ENCODE measurements at regions not wholly inside any gene's neighbourhood (a gene's known extent, or its start where the extent isn't known, plus 50 kb on each side); places are given as distances from the start of the nearest gene placed in this dataset.

DNA sequence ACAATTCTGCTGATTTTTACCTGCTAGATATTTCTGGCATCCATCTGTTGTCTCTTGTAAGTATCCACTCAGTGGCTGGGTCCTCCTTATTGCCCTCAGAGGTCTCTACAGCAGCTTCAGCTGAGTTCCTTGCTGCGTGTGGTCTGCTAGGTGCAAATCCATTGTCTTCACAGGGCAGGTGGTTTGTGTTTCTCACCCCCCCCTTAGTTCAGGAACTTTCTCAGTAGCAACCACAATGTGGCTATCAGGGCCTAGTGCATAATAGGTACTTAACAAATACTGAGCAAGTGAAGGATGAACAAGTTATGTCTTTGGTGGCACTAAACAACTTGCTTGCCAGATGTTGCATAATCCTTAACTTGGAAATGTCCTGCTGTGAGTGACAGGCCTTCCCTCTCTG lies 96.7 kb upstream of the KLHL25 start:
- no peak overlapping the region for H3K4me3 ChIP-seq (ENCODE audit: low read depth in 2 of 2, low read length in 1 of 2)
- H3K9ac ChIP-seq: no peak overlapping the region
- H3K36me3 ChIP-seq (replicated peaks in 1 of 2; ENCODE audit: control insufficient read depth in 1 of 2, insufficient read depth in 2 of 2, low read length in 1 of 2): no peaks in the 10 kb centered on the region
- ChIA-PET CTCF (no interaction called here), POLR2A (no interaction called here)
- H3K27me3 ChIP-seq (ENCODE audit: insufficient read depth): peaks cover 6% of the 10 kb centered on the region; the same call in 1 of the 2 replicates
- H4K20me1 ChIP-seq (ENCODE audit: insufficient read depth): no peaks in the 10 kb centered on the region
- H3K9me3 ChIP-seq: no peaks in the 10 kb centered on the region
- no peak for TF ChIP-seq MXI1 (IDR thresholded peaks at IDR 0.05; ENCODE audit: low read depth, low read length)
- TF ChIP-seq, protein P1, sequence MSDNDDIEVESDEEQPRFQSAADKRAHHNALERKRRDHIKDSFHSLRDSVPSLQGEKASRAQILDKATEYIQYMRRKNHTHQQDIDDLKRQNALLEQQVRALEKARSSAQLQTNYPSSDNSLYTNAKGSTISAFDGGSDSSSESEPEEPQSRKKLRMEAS (IDR thresholded peaks at IDR 0.05; ENCODE audit: low read depth): no peak
- TF ChIP-seq RXRA (IDR thresholded peaks at IDR 0.05; ENCODE audit: borderline replicate concordance, low read depth): no peak
- TF ChIP-seq GATA2 (CRISPR knock-in tag; IDR thresholded peaks at IDR 0.05): no peak
- no peak for TF ChIP-seq EZH2phosphoT487 (IDR thresholded peaks at IDR 0.05; ENCODE audit: borderline replicate concordance, low read depth)
- TF ChIP-seq, protein P2, sequence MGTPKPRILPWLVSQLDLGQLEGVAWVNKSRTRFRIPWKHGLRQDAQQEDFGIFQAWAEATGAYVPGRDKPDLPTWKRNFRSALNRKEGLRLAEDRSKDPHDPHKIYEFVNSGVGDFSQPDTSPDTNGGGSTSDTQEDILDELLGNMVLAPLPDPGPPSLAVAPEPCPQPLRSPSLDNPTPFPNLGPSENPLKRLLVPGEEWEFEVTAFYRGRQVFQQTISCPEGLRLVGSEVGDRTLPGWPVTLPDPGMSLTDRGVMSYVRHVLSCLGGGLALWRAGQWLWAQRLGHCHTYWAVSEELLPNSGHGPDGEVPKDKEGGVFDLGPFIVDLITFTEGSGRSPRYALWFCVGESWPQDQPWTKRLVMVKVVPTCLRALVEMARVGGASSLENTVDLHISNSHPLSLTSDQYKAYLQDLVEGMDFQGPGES (IDR thresholded peaks at IDR 0.05; ENCODE audit: low read depth, low read length): no peak
- no peak for TF ChIP-seq NRF1 (IDR thresholded peaks at IDR 0.05; ENCODE audit: low read depth, low read length)
- TF ChIP-seq RAD21 (IDR thresholded peaks at IDR 0.05; ENCODE audit: low read length): no peak
- TF ChIP-seq, protein P3, sequence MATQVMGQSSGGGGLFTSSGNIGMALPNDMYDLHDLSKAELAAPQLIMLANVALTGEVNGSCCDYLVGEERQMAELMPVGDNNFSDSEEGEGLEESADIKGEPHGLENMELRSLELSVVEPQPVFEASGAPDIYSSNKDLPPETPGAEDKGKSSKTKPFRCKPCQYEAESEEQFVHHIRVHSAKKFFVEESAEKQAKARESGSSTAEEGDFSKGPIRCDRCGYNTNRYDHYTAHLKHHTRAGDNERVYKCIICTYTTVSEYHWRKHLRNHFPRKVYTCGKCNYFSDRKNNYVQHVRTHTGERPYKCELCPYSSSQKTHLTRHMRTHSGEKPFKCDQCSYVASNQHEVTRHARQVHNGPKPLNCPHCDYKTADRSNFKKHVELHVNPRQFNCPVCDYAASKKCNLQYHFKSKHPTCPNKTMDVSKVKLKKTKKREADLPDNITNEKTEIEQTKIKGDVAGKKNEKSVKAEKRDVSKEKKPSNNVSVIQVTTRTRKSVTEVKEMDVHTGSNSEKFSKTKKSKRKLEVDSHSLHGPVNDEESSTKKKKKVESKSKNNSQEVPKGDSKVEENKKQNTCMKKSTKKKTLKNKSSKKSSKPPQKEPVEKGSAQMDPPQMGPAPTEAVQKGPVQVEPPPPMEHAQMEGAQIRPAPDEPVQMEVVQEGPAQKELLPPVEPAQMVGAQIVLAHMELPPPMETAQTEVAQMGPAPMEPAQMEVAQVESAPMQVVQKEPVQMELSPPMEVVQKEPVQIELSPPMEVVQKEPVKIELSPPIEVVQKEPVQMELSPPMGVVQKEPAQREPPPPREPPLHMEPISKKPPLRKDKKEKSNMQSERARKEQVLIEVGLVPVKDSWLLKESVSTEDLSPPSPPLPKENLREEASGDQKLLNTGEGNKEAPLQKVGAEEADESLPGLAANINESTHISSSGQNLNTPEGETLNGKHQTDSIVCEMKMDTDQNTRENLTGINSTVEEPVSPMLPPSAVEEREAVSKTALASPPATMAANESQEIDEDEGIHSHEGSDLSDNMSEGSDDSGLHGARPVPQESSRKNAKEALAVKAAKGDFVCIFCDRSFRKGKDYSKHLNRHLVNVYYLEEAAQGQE (IDR thresholded peaks at IDR 0.05; ENCODE audit: low read depth, low read length): no peak
- no peak for TF ChIP-seq MEF2A (IDR thresholded peaks at IDR 0.05; ENCODE audit: borderline replicate concordance, low read depth)
- TF ChIP-seq CHD2 (IDR thresholded peaks at IDR 0.05; ENCODE audit: low read length, partially characterized antibody): no peak
- TF ChIP-seq YY1 (IDR thresholded peaks at IDR 0.05; ENCODE audit: low read depth): no peak
- no peak for TF ChIP-seq POLR2AphosphoS5 (IDR thresholded peaks at IDR 0.05; ENCODE audit: low read depth, low read length)
- TF ChIP-seq, protein P4, sequence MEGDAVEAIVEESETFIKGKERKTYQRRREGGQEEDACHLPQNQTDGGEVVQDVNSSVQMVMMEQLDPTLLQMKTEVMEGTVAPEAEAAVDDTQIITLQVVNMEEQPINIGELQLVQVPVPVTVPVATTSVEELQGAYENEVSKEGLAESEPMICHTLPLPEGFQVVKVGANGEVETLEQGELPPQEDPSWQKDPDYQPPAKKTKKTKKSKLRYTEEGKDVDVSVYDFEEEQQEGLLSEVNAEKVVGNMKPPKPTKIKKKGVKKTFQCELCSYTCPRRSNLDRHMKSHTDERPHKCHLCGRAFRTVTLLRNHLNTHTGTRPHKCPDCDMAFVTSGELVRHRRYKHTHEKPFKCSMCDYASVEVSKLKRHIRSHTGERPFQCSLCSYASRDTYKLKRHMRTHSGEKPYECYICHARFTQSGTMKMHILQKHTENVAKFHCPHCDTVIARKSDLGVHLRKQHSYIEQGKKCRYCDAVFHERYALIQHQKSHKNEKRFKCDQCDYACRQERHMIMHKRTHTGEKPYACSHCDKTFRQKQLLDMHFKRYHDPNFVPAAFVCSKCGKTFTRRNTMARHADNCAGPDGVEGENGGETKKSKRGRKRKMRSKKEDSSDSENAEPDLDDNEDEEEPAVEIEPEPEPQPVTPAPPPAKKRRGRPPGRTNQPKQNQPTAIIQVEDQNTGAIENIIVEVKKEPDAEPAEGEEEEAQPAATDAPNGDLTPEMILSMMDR (IDR thresholded peaks at IDR 0.05): no peak
- no peak for TF ChIP-seq GABPA (IDR thresholded peaks at IDR 0.05; ENCODE audit: low read depth)
- no peak for TF ChIP-seq SMC3 (IDR thresholded peaks at IDR 0.05; ENCODE audit: low read depth, low read length)
- TF ChIP-seq, protein P5, sequence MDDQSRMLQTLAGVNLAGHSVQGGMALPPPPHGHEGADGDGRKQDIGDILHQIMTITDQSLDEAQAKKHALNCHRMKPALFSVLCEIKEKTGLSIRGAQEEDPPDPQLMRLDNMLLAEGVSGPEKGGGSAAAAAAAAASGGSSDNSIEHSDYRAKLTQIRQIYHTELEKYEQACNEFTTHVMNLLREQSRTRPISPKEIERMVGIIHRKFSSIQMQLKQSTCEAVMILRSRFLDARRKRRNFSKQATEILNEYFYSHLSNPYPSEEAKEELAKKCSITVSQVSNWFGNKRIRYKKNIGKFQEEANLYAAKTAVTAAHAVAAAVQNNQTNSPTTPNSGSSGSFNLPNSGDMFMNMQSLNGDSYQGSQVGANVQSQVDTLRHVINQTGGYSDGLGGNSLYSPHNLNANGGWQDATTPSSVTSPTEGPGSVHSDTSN (IDR thresholded peaks at IDR 0.05): no peak
- H3K4me2 ChIP-seq: no peak overlapping the region
- H2AFZ ChIP-seq (ENCODE audit: low read depth): no peak overlapping the region
- no peaks in the 10 kb centered on the region for H3K4me1 ChIP-seq (ENCODE audit: control insufficient read depth in 1 of 2, insufficient read depth in 2 of 2, low read depth in 1 of 2, low read length in 1 of 2)
- 10% methylated on average over 1 of the region's 1 CpG for WGBS (ENCODE audit: low lambda C conversion rate)
- H3F3A ChIP-seq (replicated peaks; ENCODE audit: insufficient read depth): no peaks in the 10 kb centered on the region
- no peak overlapping the region for H3K27ac ChIP-seq (ENCODE audit: low read depth in 2 of 2, low read length in 1 of 2)
- no peaks in the 10 kb centered on the region for H3K79me2 ChIP-seq (ENCODE audit: insufficient read depth)
- no peaks in the 10 kb centered on the region for H3K9me2 ChIP-seq
- no peak for DNase-seq

All from SK-N-SH (cell line).